Esophagus (tissue), 2 donors: ENCODE measurements at regions not wholly inside any gene's neighbourhood (a gene's known extent, or its start where the extent isn't known, plus 50 kb on each side); places are given as distances from the start of the nearest gene placed in this dataset.
"Not testable (repeated sequence)": the region's sequence is repeated elsewhere in the genome, so short reads cannot be mapped to it uniquely, and the experiment has no call there.

Experiments used
- H3K27ac ChIP-seq, 2 donors: one replicate each; pipeline ENCODE4 v1.5.1; 2013; ENCODE audit warnings: low read depth in 2 of 2, mild to moderate bottlenecking in 2 of 2, inconsistent platforms in 1 of 2, low read length in 1 of 2, moderate library complexity in 1 of 2
- H3K27me3 ChIP-seq, 2 donors: one replicate each; pipeline ENCODE4 v1.6.1; 2013; ENCODE audit warnings: low read length in 2 of 2, control low read depth in 1 of 2, mild to moderate bottlenecking in 1 of 2; ENCODE audit not compliant: insufficient read depth in 2 of 2, control insufficient read depth in 1 of 2
- H3K36me3 ChIP-seq, 2 donors: one replicate each; pipeline ENCODE4 v1.6.1; 2013; ENCODE audit warnings: low read length in 1 of 2; ENCODE audit not compliant: control insufficient read depth in 2 of 2, insufficient read depth in 2 of 2
- H3K4me1 ChIP-seq, 2 donors: one replicate each; pipeline ENCODE4 v1.6.1; 2013; ENCODE audit warnings: low read length in 1 of 2; ENCODE audit not compliant: control insufficient read depth in 2 of 2, insufficient read depth in 2 of 2
- H3K4me3 ChIP-seq, 2 donors: one replicate each; pipeline ENCODE4 v1.5.1; 2013; ENCODE audit warnings: low read length in 2 of 2, mild to moderate bottlenecking in 2 of 2, low read depth in 1 of 2, moderate library complexity in 1 of 2
- H3K9me3 ChIP-seq, 2 donors: one replicate each; pipeline ENCODE4 v1.6.1; 2013; ENCODE audit warnings: mild to moderate bottlenecking in 2 of 2, low read depth in 1 of 2, low read length in 1 of 2, moderate library complexity in 1 of 2; ENCODE audit not compliant: control insufficient read depth in 2 of 2, insufficient read depth in 1 of 2
- WGBS, 2 donors: extraction: QIAGEN DNeasy Blood & Tissue Kit; methylation state at CpG; one replicate each; pipeline ENCODE4 v1.1.7; 2013; 5-methylcytosine and 5-hydroxymethylcytosine counted together
- donor health status: healthy with polysubstance abuse.
- donor health status: Bipolar disorder and iron deficiency.

DNA sequence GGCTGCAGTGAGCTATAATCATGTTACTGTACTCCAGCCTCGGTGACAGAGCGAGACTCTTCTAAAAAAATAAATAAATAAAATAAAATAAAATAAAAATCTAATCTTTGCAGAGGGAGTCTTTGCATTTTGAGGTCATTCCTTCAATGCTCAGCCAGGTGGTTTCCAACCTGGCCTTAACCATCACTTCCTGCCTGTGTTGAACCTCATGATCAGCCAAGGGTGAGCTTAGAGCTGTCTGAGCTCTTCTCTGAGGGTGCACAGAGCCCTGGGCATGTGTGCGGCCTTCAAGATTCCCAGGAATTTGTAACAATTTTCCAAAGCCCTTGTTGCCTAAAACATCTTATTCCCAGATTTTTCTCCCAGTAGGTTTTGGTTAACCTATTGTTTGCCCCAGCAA is 94.3 kb downstream of the KCNJ12 start:
- not testable (repeated sequence) for H3K4me3 ChIP-seq, H3K27ac ChIP-seq, H3K27me3 ChIP-seq, H3K4me1 ChIP-seq, H3K9me3 ChIP-seq, H3K36me3 ChIP-seq
- 88 to 89% methylated on average over 3 of the region's 3 CpGs for WGBS, 2 donors

DNA sequence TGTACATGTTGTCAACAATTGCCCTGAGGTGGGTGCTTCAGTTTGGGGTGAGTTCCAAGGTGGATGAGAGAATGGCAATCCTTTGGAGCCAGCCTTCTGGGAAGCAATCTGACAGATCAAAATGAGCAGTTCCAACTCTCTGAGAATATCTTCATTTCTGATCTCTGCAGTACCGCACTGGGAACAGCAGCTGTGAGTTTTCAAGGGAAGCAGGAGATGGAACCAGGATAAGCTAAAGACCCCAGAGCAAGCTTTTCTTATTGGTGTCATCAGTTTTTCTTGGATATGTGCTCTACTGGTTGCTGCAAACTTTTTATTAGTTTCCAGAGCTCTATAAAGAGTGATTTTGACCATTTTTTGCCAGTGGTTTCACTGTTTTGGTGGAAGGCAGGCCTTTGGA is 94.7 kb downstream of the KCNJ12 start:
- Histone ChIP-seq H3K9me3 (peaks cover 0 to 2% of the 10 kb centered on the region in 2 donors), H3K4me1 (no peaks in the 10 kb centered on the region), H3K27ac (no peak overlapping the region), H3K4me3 (no peak overlapping the region), H3K27me3 (no peaks in the 10 kb centered on the region), H3K36me3 (no peaks in the 10 kb centered on the region)
- 79 to 90% methylated on average over 1 of the region's 1 CpG for WGBS, 2 donors

DNA sequence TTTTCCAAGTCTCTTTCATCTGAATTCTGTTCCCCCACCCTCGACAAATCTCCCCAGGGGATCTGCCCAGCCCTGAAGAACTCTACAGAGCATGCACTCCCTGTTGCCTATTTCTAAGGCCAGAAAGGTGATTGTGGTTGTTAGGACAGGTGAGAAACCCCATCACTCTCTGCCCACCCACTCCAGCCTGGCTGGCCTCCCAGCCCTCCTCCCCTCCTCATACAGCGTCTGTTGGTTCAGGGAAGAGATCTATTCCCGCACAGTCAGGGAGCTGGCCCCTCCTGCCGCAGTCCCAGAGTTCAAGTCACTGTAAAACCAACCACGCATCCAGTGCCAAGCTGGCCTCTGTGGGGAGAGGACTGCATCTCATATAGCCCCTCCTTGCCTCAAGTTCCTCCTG is 98.7 kb downstream of the KCNJ12 start:
- no peaks in the 10 kb centered on the region for H3K27me3 ChIP-seq
- no peak overlapping the region for H3K27ac ChIP-seq
- no peaks in the 10 kb centered on the region for H3K36me3 ChIP-seq
- peaks cover 0 to 10% of the 10 kb centered on the region in 2 donors for H3K9me3 ChIP-seq
- H3K4me3 ChIP-seq: no peak overlapping the region
- WGBS, 2 donors: 63 to 67% methylated on average over 5 of the region's 5 CpGs
- H3K4me1 ChIP-seq: no peaks in the 10 kb centered on the region

DNA sequence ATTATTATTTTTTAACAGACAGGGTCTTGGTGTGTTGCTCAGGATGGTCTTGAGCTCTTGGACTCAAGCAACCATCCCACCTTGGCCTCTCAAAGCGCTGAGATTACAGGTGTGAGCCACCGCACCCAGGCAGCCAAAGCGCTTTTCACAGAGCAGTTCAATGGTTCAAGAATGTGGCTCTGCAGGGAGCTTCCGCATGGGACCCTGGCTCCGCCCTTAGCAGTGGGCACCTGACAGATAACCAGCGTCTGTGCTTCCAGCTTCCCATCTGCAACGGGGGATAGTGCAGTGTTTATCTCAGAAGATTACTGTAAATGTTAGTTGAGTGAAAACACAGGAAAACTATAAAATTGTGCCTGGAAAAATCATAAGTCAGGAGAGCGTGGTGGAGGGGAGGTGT is 99.4 kb downstream of the KCNJ12 start:
- no peaks in the 10 kb centered on the region for H3K36me3 ChIP-seq
- H3K4me1 ChIP-seq: no peaks in the 10 kb centered on the region
- 68 to 74% methylated on average over 8 of the region's 8 CpGs for WGBS, 2 donors
- peaks cover 0 to 10% of the 10 kb centered on the region in 2 donors for H3K9me3 ChIP-seq
- no peaks in the 10 kb centered on the region for H3K27me3 ChIP-seq
- H3K4me3 ChIP-seq: no peak overlapping the region
- H3K27ac ChIP-seq: no peak overlapping the region

DNA sequence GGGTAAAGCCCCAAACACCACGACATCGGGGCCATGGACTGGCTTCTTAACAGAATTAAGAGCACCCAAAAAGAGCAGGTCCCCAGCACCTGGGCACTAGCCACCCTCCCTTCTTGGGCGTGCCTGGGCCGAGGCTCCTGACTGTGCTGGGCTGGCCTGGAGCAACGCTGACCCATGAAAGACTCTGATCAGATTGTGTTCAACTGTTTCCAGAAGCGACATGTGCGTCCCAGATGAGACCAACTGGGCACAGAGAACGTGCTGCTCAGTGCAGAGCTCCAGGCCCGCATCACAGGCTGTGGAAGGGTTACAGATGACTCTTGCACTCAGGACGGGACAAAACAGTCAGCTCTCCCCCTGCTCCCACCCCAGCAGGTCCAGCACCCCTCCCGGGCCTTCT is 100.7 kb downstream of the KCNJ12 start:
- WGBS, 2 donors: 84 to 88% methylated on average over 11 of the region's 11 CpGs

DNA sequence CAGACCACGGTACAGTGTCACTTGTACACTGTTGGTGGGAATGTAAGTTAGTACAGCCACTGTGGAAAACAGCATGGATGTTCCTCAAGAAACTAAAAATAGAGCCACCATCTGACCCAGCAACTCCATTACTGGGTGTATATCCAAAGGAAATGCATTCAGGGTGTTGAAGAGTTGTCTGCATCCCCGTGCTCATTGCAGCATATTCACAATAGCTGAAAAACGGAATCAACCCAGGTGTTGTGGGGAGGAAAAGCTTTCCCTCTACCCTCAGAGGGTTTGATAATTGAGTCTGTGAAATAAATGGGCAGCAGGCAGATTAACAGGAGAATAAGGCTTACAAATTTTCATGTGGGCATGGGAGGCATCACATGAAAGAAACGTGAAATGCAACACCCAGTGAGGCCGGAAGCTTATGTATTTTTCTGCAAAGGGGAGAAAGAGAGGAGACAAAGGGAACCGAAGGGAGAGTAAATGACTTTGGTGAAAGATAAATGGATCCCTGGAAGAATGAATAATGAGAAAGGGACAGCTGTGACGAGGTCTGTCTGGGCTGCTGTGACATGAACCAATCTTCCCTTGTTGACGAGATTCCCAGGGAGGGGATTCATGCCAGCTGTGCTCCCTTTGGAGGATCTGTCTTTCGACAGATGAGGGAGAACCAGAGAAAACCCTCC is 106.2 kb downstream of the KCNJ12 start:
- Histone ChIP-seq H3K4me1 (no peaks in the 10 kb centered on the region), H3K9me3 (peaks cover 0 to 8% of the 10 kb centered on the region in 2 donors), H3K27ac (no peak overlapping the region), H3K27me3 (no peaks in the 10 kb centered on the region), H3K4me3 (no peak overlapping the region), H3K36me3 (no peaks in the 10 kb centered on the region)
- 41 to 42% methylated on average over 9 of the region's 9 CpGs for WGBS, 2 donors

More for the DNA sequence above, 100.7 kb downstream of the KCNJ12 start:
- Histone ChIP-seq H3K27me3 (no peaks in the 10 kb centered on the region), H3K4me1 (no peaks in the 10 kb centered on the region), H3K27ac (no peak overlapping the region), H3K4me3 (no peak overlapping the region), H3K36me3 (no peaks in the 10 kb centered on the region), H3K9me3 (peaks cover 0 to 10% of the 10 kb centered on the region in 2 donors)

DNA sequence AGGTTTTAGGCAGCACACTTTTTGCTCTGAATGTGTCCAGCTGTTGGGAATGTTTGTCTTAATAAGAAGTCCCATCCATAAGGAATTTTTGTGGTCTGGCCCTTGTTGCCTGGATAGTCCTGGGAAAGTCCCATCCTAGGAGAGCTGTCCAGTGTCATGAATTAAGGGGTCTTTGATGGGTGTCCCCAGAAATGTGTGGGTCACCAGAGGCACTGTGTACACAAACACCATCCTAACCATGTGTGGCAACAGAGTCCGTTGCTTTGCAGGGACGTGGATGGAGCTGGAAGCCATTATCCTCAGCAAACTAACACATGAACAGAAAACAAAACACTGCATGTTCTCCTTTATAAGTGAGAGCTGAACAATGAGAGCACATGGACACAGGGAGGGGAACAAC is 111.9 kb downstream of the KCNJ12 start:
- H3K27ac ChIP-seq, H3K36me3 ChIP-seq, H3K4me1 ChIP-seq, H3K9me3 ChIP-seq, H3K27me3 ChIP-seq, H3K4me3 ChIP-seq: not testable (repeated sequence)
- WGBS, 2 donors: 62 to 70% methylated on average over 2 of the region's 2 CpGs

DNA sequence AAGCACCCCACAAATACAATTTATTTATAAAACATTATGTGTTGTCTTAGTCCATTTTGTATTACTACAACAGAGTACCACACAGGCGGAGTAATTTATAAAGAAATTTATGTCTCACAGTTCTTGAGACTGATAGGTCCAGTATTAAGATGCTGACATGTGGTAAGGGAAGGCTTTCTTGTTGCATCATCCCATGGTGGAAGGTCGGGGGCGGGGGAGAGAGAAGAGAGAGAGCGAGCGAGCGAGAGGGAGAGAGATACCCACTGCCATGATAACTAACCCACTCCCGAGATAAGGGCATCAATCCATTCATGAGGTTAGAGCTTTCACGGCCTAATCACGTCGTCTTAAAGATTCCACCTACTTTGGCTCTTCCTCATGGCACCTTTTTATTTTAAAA is 117.8 kb downstream of the KCNJ12 start:
- H3K4me1 ChIP-seq: no peaks in the 10 kb centered on the region
- no peak overlapping the region for H3K4me3 ChIP-seq
- H3K9me3 ChIP-seq: no peaks in the 10 kb centered on the region
- no peaks in the 10 kb centered on the region for H3K27me3 ChIP-seq
- H3K27ac ChIP-seq: no peak overlapping the region
- H3K36me3 ChIP-seq: no peaks in the 10 kb centered on the region
- WGBS, 2 donors: 88 to 92% methylated on average over 10 of the region's 10 CpGs

DNA sequence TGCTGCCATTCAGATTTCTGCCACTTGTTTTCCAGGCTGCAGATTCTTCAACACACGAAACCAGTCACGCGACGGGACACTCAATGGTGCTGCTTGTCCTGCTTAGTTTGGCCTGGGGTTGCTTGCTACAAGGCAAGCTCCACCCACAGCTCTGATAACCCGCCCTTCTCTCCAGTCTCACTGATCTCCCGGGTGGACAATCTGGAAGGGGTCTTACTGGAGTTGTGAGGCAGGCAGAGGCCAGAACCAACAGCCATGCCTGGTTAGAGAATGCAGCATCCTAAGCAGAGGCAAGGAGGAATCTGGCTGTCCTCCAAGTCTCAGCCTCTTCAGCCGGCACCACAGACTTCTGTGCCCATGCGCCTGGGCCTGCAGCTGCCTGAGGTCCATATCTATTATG is 119.1 kb downstream of the KCNJ12 start:
- Histone ChIP-seq H3K4me3 (no peak overlapping the region), H3K4me1 (no peaks in the 10 kb centered on the region), H3K27me3 (no peaks in the 10 kb centered on the region), H3K36me3 (no peaks in the 10 kb centered on the region), H3K9me3 (no peaks in the 10 kb centered on the region), H3K27ac (no peak overlapping the region)
- 69 to 78% methylated on average over 8 of the region's 8 CpGs for WGBS, 2 donors

DNA sequence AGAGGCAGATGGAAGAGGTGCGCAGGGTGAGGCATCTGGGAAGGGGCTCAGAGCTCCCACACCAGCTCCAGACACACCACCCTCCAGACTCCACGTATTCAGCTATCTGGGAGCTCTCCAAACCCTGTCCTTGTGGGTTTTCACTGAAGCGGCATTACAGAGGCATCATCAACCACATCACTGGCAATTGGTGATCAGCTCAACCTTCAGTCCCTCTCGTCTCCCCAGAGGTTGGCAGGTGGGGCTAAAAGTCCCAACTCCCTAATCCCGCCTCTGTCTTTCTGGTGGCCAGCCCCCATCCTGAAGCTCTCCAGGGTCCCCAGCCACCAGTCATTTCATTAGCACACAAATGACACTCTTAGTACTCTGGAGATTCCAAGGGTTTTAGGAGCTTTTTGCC is 123.9 kb downstream of the KCNJ12 start:
- H3K27ac ChIP-seq: no peak overlapping the region
- H3K4me1 ChIP-seq: no peaks in the 10 kb centered on the region
- no peak overlapping the region for H3K4me3 ChIP-seq
- H3K9me3 ChIP-seq: no peaks in the 10 kb centered on the region
- whole genome bisulfite sequencing, 2 donors: 46 to 58% methylated on average over 5 of the region's 5 CpGs
- H3K27me3 ChIP-seq: no peaks in the 10 kb centered on the region
- H3K36me3 ChIP-seq: no peaks in the 10 kb centered on the region
